Muscle of back (tissue), 3 donors: ENCODE measurements at regions not wholly inside any gene's neighbourhood (a gene's known extent, or its start where the extent isn't known, plus 50 kb on each side); places are given as distances from the start of the nearest gene placed in this dataset.
"Not testable (repeated sequence)": the region's sequence is repeated elsewhere in the genome, so short reads cannot be mapped to it uniquely, and the experiment has no call there.

ENCODE experiments used
- DNase-seq, 3 donors: peaks; one replicate each; pipeline versions ENCODE4 v3.0.0 to v3.0.0-alpha.2; 2013

DNA sequence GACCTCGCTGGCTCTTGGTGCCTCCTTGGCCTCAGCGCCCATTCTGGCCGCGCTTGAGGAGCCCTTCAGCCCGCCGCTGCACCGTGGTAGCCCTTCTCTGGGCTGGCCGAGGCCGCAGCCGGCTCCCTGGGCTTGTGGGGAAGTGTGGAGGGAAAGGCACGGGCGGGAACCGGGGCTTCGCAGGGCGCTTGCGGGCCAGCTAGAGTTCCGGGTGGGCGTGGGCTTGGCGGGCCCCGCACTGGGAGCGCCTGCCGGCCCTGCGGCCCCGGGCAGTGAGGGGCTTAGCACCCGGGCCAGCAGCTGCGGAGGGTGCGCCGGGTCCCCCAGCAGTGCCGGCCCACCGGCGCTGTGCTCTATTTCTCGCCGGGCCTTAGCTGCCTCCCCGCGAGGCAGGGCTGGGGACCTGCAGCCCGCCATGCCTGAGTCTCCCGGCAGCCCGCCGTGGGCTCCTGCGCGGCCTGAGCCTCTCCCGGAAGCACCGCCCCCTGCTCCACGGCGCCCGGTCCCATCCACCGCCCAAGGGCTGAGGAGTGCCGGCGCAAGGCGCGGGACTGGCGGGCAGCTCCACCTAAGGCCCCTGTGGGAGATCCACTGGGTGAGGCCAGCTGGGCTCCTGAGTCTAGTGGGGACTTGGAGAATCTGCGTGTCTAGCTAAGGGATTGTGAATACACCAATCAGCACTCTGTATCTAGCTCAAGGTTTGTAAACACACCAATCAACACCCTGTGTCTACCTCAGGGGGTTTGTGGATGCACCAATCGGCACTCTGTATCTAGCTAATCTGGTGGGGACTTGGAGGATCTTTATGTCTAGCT lies 141.1 kb downstream of the SLCO4C1 start:
- not testable (repeated sequence) for DNase-seq

GRCh38 chr5:102154291-102154690 lies 141.8 kb downstream of the SLCO4C1 start:
- DNase-seq, result no peak

DNA sequence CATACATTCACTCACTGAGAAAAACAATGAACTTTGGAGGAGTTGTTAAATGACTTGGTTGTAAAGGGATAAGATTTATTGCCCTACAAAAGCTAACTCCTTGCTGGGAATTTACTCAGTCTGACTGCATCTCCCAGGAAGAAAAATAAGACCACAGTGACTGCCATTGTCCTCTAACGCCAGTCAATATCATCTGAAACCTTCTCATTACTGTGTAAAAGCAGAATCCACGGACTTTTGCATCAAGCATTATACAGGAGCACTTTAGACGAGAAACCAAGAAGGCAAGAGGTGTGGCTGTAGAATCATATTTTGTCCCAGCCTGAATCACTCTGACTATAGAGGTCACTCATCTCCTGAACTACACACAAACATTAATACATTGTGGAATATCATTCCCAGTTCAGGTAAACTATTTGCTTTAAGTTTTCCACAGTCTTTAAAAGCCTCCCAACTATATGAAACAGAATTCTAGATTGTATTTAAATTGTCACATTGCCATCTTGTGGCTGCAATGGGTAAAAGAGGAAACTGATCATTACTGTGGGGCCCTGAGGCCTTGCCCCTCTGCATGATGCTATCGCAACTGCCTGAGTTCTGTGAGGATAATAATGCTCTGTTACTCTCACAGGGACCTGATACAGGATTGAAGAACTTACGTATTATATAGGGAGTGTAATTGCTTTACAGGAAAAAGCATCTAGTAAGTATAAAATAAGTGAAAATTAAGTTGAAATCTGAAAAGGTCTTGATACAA lies 142.9 kb downstream of the SLCO4C1 start:
- peak; percentile 13 to 56 (median 14) for DNase-seq

- no peak for DNase-seq
Observed at GRCh38 chr5:102139029-102139428, 157.1 kb downstream of the SLCO4C1 start.

GRCh38 chr5:102138243-102138653 lies 157.8 kb downstream of the SLCO4C1 start:
- no peak for DNase-seq

DNA sequence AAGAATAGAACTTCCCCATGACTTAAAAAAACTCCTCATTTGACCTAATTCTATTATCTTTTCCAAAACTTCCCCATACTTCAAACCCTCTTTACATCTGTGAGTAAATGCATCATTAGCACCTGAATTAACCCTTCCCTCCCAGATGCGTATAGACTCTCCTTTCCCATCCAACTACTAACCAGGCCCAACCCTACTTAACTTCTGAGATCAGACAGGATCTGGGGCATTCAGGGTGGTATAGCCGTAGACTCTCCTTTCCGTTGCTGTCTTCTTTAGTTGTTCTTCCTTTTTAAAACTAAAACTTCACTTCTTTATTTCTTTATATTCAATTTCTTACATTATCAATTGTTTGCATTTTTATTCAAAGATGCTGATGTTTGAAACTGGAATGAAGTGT lies 165.2 kb downstream of the SLCO4C1 start:
- no peak for DNase-seq

DNA sequence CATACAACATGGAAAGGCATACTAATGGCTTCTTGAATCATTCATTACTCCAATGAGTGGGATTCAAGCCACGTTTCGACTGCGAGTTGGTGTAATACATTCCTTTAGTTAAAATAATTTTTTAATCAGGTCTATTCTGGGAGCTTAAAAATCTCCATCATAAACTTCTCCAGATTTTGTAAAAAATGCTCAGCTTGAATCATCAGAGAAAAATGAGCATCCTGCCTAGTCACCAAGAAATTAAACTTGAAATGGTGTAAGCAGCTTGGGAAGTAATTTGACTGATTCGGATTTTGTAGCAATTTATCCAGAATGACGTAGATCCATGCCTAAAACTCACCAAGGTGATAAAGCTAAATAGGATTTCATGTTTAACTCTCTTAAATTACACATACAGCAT lies 165.7 kb downstream of the SLCO4C1 start:
- DNase-seq, result no peak

GRCh38 chr5:102119252-102119651 lies 176.8 kb downstream of the SLCO4C1 start:
- no peak for DNase-seq

- no peak for DNase-seq
Observed at GRCh38 chr5:102115736-102116135, 180.3 kb downstream of the SLCO4C1 start.

DNA sequence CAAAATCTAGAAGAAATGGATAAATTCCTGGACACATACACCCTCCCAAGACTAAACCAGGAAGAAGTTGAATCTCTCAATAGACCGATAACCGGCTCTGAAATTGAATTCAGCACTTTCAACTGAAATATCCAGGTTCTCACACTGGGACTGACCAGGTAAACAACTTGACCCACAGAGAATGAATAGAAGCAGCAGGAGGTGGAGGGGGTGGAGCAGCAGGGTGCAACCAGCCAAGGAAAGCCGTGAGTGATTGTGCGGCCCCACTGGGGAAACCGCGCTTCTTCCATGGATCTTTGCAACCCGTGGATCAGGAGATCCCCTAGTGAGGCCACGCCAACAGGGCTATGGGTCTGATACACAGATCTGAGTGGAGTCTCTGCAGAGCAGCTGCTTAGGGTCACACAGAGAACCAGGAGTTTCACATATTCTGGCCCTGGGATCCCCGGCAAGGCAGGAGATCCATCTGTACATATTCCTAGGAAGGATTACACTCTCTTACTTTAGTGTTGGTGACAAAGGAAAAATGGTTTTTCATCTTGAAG lies 181.5 kb downstream of the SLCO4C1 start:
- DNase-seq, result no peak

DNA sequence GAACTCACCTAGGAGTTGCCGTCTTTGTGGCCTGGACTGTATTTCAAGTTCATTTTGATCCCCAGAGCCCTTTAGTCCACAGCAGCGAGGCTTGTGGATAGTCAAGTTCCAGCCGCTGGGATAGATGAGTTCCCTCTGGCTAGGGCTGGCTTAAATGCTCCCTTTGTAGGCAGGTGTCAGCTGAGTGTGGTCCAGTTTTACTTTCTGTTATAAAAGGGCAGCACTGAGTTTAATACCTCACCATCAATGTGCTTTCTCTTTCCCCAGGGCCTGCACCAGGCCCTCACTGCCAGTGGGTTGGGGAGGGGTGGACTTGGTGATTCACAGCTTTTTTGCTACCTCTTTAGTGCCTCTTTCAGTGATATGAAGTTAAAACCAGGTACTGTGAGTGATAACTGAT lies 188.2 kb downstream of the SLCO4C1 start:
- no peak for DNase-seq

DNA sequence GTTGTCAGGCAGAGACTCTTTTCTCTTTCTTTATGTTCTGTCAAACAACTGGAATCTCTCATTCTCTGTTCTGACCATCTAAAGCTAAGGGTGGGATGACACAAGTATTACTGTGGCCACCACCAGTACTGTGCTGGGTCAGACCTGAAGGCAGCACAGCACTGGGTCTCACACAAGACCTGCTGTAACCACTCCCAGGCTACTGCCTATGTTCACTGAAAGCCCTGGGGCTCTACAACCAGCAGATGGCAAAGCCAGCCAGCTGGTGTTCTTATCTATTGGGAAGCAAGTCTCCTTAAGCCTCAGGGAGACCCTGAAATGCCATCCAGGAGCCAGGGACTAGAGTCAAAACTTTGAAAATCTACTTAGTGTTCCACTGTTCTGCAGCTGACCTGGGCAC lies 189.5 kb downstream of the SLCO4C1 start:
- no peak for DNase-seq

DNA sequence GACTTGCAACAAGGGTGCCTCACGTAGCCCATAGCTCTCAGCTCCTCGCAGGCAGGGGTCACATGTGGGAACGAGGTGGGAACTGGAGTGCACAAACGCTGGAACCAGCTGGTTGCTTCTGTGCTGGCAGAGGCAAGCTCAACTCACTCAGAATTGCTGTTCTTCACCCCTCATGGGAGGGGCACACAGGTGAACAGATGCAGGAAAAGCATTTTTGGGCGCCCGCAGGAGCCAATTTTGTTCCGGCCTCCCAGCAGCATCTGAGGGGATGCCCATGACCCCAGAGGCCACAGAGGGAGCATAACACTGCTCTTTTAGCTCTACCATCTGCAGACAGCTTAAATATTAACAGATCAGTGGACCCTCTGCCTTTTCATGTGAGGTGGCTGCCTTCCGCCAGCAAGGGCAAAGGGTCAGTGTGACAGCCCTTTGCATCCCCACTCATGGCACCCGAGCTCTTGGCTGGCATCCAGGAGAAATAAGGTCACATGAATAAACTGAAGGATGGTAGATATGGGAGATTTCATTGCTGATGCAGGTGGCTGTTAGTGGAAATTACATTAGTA lies 196.2 kb downstream of the SLCO4C1 start:
- DNase-seq, result no peak

- not testable (repeated sequence) for DNase-seq
Observed at GRCh38 chr5:102099083-102099482, 197.0 kb downstream of the SLCO4C1 start.

GRCh38 chr5:102098606-102099005 lies 197.5 kb downstream of the SLCO4C1 start:
- DNase-seq, result not testable (repeated sequence)

- no peak for DNase-seq
Observed at GRCh38 chr5:102090770-102091169, 205.3 kb downstream of the SLCO4C1 start.

- no peak for DNase-seq
Observed at GRCh38 chr5:102089883-102090282, 206.2 kb downstream of the SLCO4C1 start.

DNA sequence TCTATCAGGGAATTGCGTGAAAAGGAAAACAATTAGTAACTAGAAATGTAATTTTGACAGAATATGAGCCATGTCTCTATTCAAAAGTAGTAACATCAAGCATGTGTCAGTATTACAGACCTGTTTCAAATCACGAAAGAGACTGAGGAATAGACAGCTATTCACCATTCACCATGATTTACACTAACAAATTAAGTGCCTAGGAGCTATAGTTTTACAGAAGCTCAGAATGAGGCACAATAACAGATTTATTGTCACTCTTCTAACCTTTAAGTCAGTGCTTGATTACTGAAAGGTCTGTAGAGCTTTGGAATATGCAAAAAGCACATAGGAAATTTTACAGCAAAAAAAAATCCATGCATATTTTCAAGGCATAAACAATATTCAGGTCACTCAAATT lies 208.2 kb downstream of the SLCO4C1 start:
- DNase-seq, result no peak

DNA sequence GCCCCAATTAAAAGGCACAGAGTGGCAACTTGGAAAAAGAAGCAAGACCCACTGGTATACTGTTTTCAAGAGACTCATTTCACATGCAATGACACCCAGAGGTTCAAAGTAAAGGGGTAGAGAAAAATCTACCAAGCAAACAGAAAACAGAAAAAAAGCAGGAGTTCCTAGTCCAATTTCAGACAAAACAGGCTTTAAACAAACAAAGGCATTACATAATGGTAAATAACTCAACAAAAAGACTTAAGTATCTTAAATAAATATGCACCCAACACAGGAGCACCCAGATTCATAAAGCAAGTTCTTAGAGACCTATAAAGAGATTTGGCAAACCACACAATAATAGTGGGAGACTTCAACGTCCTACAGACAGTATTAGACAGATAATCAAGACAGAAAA lies 215.8 kb downstream of the SLCO4C1 start:
- no peak for DNase-seq

- no peak for DNase-seq
Observed at GRCh38 chr5:102077920-102078319, 218.2 kb downstream of the SLCO4C1 start.

DNA sequence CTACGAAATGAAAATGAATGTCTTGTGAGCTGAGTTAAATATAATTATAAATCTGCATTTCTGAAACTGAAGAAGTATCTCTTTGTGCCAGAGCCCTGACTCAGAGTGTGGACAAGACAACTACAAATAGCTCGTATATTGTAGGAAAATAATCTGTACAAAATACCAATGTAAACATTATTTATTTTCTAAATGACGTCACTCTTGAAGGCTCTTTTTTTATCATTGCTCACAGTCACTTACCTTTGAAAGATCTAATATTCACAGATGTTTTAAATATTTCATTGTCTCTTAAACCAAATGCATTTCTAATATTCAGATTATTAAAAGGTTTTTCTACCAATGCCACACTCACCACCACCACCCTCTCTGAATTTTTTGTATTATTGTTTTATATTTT lies 226.1 kb downstream of the SLCO4C1 start:
- DNase-seq, result no peak

GRCh38 chr5:102068870-102069269 lies 227.2 kb downstream of the SLCO4C1 start:
- no peak for DNase-seq

DNA sequence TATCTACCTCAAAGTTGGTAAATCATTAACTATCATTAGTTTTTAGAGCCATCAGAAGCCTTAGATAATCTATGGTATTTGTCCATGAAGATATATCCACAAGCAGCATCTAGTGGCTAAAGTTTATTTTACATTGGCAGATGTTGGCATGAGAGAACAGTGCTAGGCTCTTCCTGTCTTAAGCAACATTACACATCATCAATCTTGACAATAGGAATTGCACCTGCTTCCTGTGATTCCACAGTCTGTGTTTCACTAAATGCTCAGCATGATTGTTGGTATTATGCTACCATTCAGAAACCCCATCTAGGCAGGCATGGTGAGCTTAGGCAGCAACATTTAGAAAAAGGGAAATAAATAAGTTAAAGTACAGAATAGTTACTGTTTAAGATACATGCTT lies 246.6 kb downstream of the SLCO4C1 start:
- no peak for DNase-seq
